ENCODE measurements at regions not wholly inside any gene's neighbourhood (a gene's known extent, or its start where the extent isn't known, plus 50 kb on each side); places are given as distances from the start of the nearest gene placed in this dataset.
A peak's percentile ranks its signal among the peaks of the same experiment; 100 is the strongest.

DNA sequence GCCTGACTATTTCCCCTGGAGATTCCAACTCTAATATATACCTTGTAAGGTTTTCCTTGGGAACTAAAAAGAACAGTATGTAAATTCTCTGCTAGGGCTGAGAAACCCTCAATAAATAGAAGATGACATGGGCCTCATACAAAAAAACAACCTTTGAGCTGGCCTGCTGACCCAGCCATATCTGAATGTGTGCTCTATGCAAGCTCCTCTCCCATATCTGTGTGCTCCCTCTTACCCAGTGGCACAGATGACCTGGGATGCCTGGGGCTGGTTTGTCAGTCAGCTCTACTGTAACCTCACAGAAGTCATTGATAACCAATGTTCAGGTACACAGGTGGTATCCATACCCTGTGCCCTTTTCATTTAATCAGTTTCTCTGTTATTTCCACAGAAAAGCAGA is 329.2 kb downstream of the SEC16B start:
- TF ChIP-seq, protein P1, sequence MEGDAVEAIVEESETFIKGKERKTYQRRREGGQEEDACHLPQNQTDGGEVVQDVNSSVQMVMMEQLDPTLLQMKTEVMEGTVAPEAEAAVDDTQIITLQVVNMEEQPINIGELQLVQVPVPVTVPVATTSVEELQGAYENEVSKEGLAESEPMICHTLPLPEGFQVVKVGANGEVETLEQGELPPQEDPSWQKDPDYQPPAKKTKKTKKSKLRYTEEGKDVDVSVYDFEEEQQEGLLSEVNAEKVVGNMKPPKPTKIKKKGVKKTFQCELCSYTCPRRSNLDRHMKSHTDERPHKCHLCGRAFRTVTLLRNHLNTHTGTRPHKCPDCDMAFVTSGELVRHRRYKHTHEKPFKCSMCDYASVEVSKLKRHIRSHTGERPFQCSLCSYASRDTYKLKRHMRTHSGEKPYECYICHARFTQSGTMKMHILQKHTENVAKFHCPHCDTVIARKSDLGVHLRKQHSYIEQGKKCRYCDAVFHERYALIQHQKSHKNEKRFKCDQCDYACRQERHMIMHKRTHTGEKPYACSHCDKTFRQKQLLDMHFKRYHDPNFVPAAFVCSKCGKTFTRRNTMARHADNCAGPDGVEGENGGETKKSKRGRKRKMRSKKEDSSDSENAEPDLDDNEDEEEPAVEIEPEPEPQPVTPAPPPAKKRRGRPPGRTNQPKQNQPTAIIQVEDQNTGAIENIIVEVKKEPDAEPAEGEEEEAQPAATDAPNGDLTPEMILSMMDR (IDR thresholded peaks at IDR 0.05; ENCODE audit: low read depth, low read length, missing input control), result no peak
- TF ChIP-seq HNF4A (conservative IDR thresholded peaks at IDR 0.05), result peak in 1 of 2 donors; percentile 20
